Medulla oblongata (tissue), 1 donor: ENCODE measurements at regions not wholly inside any gene's neighbourhood (a gene's known extent, or its start where the extent isn't known, plus 50 kb on each side); places are given as distances from the start of the nearest gene placed in this dataset.
"Not testable (repeated sequence)": the region's sequence is repeated elsewhere in the genome, so short reads cannot be mapped to it uniquely, and the experiment has no call there.

Experiments
- DNase-seq: peaks from one replicate; pipeline ENCODE4 v3.0.0-alpha.2; 2015; ENCODE audit errors: extremely low spot score

DNA sequence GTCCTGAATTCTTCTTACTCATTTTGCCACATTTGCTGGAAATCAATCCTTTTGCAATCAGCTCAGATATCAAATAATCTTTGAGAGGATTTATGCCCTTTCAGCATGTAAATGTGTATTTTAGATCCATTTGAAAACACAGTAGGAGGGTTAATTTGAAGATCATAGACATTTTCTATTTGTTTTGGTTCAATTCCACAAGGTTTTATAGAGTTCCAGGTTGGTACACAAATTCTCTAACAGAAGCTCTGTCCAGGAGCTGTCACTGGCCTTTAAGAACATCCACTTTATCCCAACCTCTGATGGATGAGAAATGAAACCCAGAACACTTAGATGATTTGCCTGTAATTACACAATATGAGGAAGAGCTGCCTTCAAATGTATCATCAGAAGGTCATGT, 157.3 kb upstream of the CHAC2 start:
- no peak for DNase-seq

DNA sequence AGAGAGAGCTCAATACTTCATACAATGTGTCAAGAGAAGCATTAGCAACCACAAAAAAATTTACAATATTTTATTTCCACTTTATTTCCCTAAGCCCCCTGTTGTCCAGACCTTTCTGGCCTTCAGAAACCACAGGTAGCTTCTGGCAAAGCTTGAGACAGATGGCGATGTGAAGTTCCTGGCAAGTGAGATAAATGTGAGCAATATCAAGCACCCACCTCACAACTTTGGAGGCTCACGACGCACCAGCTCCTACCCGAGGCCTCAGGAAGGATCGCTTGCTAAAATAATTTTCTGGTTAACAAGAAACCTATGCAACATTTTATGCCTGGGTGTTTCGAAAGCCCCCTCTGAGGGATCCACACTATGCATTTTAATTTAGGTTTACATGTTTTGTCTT, 158.1 kb upstream of the CHAC2 start:
- DNase-seq, result no peak

DNA sequence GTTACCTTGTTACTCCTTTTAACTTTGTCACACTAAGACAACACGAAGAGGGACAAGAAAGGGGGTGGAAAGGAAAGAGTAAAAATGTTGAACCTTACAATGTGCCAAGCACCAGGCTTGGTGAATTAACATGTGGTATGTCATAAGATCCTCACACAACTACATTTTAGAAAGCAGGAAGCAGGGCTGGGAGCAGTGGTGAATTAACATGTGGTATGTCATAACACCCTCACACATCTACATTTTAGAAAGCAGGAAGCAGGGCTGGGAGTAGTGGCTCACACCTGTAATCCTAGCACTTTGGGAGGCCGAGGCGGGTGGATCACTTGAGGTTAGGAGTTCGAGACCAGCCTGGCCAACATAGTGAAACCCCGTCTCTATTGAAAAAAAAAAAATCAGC, 159.3 kb upstream of the CHAC2 start:
- DNase-seq, result no peak

DNA sequence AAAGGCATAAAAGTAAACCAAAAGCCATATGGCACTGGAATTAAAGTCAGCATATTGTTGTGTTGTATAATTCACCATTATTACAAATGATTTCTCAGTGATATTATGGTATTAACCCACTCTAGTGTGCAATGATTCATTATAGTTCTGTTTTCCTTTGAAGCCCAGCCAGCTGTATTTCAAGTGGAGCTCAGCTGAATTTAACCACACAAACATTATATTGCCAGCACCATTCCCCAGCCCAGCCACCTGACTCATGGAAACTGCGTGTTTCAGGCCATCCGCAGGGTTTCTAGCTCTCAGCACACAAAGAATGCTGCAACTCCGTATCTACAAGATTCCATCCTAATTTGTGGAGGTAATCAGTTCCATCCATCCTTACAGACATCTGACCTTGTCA, 166.8 kb upstream of the CHAC2 start:
- DNase-seq, result no peak

DNA sequence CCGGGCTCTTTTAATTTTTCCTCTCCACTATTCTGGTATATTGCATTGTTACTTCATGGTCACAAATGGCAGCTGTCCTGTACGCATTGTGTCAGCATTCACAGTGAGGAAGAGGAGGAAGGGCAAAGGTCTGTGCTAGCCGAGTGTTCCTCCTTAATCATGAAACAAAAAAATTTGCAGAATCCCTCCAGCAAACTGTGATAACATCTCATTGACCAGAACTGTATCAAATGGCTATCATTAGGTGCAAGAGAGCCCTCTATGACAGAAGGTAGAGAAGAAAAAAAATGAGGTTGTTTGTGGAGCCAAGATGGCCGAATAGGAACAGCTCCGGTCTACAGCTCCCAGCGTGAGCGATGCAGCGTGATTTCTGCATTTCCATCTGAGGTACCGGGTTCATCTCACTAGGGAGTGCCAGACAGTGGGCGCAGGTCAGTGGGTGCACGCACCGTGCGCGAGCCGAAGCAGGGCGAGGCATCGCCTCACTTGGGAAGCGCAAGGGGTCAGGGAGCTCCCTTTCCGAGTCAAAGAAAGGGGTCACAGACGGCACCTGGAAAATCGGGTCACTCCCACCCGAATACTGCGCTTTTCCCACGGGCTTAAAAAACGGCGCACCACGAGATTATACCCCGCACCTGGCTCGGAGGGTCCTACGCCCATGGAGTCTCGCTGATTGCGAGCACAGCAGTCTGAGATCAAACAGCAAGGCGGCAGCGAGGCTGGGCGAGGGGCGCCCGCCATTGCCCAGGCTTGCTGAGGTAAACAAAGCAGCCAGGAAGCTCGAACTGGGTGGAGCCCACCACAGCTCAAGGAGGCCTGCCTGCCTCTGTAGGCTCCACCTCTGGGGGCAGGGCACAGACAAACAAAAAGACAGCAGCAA, 180.6 kb upstream of the CHAC2 start:
- DNase-seq, result not testable (repeated sequence)

DNA sequence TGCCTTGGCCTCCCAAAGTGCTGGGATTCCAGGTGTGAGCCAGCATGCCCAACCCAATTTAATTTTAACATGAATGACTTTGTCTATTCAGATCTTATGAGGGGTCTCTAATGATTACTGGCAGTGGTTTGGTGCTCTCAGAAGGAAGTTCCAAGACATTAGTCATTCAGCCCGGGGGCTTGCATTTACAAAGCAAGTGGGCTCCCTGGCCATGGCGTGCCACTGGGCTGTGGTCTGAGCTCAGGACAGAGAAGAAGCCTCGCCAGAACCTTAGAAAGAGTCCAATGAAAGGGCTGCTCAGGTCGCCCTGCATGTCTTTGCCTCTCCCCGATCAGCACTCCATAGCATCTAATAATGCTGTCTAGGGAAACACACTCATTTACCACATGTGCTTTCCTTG, 182.6 kb upstream of the CHAC2 start:
- no peak for DNase-seq

DNA sequence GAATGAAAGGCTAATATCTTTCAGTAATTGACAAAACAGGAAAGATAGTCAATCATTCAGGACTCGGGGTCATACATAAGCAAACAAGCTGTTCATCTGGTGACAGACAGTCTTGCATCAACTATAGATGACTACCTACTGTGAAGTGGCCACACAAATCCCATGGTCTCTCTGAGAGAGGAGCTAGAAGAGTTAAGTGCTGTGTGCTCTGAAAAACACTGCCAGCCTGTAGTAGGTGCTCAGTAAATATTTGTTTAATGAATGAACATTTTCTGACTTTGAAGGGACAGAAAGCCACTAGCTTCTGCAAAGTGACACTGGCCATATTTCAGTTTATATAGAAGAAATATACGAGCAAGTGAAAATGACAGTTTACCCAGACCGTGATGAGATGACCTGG, 184.0 kb upstream of the CHAC2 start:
- no peak for DNase-seq

DNA sequence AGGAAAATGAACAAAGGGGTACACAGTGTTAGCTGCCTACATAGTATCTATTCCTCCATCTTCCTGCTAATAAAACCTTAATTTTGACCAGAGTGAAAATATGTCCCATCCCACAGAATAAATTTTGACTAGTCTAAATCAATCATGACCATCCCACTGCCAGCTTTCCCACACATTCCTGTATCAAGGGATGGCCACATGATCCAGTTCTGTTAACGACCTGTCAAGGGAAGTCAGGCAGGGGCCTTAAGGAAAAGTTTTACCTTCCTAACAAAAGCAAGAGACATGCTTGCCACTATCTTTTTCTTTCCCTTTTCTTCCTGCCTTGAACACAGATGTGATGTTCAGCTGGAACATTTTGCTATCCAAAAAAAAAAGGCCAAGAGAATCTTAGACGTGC, 185.0 kb upstream of the CHAC2 start:
- no peak for DNase-seq

DNA sequence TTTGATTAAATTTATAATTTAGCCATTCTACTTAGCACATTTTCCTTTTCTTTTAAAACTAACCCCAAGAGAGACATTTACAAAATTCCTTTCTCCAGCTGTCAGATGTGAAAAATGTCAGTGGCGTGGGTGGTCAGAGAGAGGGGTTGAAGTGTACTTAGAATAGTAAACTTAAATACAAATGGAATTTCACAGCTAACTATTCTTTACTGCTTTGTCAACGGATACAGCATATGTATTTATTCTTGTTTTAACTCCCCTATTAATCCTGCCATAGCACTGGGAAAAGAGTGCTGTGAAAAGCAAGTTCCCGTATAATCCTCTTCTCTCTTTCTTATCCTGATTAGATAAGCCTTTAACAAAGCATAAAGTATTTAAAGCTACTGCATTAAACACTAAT, 191.4 kb upstream of the CHAC2 start:
- no peak for DNase-seq

DNA sequence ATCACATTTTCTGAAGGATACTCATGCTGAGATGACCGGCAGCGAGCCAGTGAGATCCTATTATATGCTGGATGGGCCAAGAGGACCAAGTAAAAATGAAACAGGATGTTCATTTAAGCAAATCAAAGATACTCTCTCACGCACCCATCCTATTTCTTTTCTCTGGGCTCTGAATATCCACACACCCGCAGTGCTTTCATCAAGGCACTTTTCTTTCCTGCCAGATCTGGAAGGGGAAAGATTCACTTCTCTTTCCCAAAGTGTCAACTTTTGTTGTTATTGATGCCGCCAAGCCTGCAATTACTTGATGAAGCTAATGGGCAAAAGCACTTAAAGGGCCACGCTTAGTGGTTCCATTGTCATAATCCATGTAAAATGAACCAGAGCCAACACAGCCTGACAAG, 191.9 kb upstream of the CHAC2 start:
- DNase-seq, result no peak

DNA sequence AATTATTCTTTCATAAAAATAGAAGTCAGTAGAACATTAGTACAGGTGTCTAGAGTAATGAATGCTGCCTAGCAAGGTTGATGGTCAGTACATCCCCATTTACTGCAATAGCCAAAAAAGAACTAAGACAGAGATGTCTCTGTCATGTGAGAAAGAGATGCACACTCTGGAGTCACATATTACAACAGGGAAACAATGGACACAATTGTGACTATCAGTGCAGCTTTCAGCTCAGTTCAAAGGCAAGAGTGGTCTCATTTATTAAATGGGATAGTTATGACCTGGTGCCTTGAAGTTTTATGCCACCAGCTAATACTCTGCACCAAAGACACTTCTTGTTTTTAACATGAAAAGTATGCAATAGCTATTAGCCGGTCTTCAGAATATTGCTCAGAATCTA, 194.9 kb upstream of the CHAC2 start:
- peak; percentile 40 for DNase-seq

DNA sequence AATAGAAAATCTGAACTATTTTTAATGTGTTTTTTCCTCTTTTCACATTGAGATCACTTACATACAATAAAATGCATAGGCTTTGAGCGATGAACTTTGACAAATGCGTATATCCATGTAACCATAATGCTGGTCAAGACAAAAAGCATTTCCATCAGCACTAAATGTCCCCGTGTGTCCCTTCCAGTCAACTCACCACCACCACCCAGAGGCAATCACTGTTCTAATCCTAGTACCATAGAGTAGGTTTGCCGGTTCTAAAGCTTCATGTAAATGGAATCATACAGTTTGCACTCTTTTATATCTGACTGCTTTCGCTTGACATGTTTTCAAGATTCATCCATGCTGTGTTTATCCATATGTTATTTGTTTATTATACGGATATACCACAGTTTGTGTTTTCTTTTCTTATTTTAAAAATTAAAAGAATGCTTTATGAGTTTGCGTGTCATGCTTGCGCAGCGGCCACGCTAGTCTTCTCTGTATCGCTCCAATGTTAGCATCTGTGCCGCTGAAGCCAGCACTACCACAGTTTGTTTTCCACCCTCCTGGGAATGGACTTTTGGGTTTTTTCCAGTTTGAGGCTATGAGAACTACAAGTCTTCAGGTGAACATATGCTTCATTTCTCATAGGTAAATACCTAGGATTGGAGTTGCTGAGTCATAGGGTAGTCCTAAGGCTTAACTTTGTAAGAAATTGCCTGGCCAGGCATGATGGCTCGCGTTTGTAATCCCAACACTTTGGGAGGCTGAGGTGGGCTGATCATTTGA, 197.5 kb upstream of the CHAC2 start:
- DNase-seq, result no peak

DNA sequence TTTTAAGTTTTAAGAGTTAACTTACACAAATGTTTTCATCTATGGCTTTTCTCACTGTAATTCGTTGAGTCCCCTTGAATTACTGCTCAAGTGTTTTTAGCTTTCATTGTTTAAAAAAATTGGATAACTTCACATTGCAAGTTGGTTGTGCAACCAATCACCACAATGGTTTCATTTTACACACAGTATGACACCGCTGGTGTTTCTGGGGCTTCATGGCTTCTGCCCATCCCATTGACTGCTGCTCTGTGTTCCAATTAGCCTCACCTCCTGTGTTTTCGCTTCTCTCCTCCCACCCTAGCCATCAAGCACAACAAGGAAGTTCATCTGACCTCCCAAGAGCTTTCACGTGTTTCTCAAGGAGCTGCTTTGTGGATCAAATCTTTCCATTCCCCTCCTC, 199.1 kb upstream of the CHAC2 start:
- DNase-seq, result no peak

DNA sequence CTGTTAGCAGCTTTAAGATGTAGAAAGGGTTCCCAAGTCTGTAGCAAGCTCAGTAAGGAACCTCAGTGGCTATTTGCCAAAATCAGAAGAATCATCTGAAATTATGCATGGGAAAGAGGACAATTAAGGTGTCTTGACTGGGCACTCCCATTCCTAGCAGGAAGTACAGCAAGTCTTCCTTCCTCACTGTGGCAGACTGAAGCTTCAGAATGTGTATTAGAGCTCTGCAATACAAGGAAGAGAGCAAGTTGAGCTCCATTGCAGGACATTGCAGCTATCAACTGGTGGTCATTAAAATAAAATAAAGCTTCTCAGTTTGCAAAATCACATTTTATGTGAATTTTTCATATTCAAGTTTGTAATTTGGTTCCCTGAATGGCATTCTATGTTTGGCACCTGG, 200.5 kb upstream of the CHAC2 start:
- DNase-seq, result no peak

DNA sequence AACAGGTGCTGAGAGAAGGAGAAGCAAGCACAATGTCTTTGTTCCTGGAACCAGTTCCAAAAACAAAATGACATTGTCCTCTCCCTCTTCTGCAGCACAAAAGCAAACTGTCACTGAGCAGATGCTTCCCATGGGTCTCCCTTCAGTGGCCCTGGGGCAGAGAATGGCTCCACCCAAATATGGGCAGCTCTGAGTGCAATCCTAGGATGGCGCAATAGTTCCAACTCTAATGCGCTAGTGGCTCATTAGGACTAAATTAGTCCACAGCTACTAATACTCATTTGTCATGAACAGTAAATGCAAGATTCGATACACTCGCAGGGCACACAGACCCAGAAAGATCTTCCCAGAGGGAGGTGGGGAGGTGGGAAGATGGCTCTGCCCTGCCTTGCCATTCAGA, 205.2 kb upstream of the CHAC2 start:
- no peak for DNase-seq

DNA sequence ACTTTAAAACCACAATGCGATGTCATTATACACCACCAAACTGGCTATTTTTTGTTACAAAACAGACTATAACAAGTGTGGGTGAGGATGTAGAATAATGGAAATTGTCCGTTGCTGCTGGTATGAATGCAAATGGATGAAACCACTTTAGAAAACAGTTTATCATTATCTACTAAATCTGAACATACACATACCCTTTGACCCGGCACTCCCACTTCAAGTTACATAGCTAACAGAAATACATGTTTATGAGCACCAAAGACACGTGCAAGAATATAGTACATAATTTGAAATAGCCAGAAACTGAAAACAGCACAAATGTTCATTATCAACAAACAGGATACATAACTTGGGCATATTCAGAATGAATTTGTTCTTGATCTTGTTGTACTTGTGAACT, 206.4 kb upstream of the CHAC2 start:
- no peak for DNase-seq

DNA sequence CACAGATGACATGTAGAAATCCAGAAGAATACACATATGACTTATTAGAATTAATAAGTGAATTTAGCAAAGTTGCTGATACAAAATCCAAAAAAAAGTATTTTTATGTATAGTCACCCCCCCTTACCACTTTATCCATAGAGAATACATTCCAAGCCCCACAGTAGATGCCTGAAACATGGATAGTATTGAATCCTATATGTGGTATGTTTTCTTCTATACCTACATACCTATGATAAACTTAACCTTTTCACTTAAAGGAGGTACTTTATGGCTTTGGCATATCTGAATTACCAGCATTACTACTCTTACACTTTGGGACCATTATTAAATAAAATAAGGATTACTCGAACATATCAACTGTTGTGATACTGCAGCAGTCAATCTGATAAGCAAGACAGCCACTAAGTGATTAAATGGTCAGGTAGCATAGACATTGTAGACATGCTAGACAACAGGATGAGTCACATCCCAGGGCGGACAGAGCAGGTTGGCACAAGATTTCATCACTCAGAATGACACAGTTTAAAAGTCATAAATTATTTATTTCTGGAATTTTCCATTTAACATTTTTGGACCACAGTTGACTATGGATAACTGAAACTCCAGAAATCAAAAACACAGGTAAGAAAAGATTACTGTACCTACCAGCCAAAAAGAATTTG, 208.2 kb upstream of the CHAC2 start:
- DNase-seq, result no peak

DNA sequence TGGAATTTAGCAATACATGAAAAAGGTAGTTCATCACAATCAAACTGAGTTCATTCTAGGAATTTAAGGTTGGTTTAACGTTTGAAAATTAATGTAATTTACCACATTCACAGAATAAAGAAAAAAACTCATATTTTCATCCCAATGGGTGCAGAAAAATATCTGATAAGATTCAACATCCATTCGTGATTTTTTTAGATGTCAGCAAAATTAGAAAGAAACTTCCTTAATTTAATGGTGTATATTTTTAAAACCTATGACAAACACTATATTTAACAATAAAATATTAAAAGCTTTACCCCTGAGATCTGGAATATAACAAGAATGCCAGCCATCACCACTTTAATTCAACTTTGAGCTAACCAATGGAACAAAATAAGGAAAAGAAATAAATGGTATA, 208.7 kb upstream of the CHAC2 start:
- no peak for DNase-seq

DNA sequence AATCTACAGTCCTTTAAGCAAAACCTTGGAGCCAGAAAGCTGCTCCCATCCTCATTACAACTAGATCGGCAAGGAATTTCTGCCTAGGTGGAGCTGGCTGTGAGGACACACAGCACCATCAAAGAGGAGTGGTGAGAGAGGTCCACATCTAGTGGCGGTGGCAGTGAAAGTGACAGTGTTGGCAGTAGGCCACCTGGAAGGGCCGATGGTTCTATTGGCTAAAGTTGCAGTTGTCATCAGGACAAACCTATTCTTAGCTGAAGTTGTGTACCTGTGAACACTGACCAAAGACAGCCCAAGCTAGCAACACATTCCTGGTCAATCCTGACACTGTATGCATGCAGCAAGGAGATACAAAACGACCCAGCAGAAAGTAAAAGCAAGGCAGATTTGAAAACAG, 218.1 kb upstream of the CHAC2 start:
- no peak for DNase-seq

DNA sequence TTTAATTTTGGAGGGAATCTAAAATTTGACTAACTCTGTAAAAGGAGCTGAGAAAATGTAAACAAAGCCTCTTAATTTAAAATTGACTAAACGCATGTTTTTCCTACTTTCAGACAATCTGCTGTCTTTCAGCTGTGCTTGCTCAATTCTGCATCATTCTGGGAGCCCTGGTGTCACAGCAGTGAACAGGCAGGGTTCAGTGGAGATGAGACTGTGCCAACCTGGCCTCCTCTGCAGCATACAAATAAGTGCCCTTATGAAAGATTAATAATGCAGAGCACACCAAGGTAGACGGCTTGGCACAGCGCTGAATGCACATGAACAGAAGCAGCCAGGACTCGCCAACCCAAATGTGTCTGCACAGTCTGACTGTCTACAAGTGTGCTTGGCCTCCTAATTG, 222.0 kb upstream of the CHAC2 start:
- peak; percentile 80 for DNase-seq

DNA sequence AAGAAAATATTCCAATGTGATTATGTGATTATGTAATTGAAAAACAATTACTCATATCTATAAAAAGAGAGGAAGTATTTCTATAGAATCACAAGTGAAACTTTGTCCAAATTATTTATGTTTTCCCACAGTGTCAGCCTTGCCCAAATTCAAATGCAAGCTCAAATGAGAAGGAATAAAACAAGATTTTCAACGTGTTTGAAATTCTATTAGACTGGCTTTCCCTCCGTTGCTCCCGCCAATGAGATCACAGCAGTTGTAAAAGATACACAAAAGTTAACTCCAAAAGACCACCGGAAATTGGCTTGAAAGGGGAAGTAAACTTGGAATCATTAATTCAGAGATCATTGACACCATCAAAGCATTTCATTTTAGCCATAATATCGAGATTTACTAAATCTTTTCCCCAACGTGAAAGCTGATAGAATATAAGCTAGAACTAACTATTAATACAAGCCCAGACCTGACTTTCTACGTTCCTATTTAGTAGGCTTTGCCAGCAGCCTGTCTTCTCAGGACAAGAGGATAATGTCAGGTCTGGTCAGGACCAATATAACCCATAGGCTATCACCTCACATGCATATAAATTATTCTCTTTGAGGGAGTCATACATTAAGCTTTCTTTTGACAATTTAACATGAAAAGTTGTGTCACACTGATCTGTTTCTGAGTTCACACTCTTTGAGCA, 222.6 kb upstream of the CHAC2 start:
- no peak for DNase-seq

DNA sequence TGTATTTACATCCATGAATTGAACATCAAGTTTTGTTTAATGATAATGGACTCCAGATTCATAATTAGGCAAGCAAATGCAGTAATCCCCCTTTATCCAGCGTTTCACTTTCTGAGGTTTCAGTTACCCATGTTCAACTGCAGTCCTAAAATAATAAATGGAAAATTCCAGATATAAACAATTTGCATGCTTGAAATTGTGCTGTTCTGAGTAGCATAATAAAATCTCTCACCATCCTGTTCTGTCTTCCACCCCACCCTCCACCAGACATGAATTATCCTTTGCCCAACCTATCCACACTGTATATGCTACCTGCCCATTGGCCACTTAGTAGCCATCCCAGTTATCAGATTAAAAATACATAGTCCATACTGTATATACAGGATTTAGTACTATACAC, 224.5 kb upstream of the CHAC2 start:
- DNase-seq, result no peak
